Neural cell (in vitro differentiated cells): ENCODE measurements at regions not wholly inside any gene's neighbourhood (a gene's known extent, or its start where the extent isn't known, plus 50 kb on each side); places are given as distances from the start of the nearest gene placed in this dataset.

Experiments
- RAD21 ChIP-seq: fragments of 450-650 bp; conservative IDR thresholded peaks from 2 replicates; pipeline ENCODE4 v1.6.1; 2014; ENCODE audit warnings: antibody characterized with exemption, mild to moderate bottlenecking, moderate library complexity
- SMC3 ChIP-seq: fragments of 450-650 bp; conservative IDR thresholded peaks from 2 replicates; pipeline ENCODE4 v1.6.1; 2014; ENCODE audit warnings: antibody characterized with exemption, mild to moderate bottlenecking, moderate library complexity; ENCODE audit not compliant: poor library complexity
- TF ChIP-seq, protein P1 (sequence below): fragments of 450-650 bp; IDR thresholded peaks from 2 replicates; pipeline ENCODE4 v1.5.1; 2014; ENCODE audit warnings: antibody characterized with exemption, mild to moderate bottlenecking, moderate library complexity; ENCODE audit not compliant: poor library complexity, severe bottlenecking

DNA sequence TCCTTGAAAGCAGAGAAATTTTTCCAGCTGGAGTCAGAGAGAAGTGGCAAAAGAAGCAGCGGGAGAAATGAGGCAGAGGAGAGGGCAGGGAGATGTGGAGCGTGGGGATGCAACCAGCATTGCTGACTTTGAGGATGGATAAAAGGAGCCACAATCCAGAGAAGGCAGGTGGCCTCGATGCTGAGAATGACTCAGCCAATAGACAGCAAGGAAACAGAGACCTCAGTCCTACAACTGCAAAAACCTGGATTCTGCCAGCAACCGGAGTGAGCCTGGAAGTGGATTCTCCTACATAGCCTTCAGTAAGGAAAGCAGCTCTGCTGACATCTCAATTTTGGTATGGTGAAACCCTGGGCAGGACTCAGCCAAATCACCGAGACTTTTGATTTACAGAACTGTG, 128.9 kb upstream of the ATP1B1 start:
- TF ChIP-seq SMC3 (no peak), RAD21 (no peak)
- TF ChIP-seq, protein P1, sequence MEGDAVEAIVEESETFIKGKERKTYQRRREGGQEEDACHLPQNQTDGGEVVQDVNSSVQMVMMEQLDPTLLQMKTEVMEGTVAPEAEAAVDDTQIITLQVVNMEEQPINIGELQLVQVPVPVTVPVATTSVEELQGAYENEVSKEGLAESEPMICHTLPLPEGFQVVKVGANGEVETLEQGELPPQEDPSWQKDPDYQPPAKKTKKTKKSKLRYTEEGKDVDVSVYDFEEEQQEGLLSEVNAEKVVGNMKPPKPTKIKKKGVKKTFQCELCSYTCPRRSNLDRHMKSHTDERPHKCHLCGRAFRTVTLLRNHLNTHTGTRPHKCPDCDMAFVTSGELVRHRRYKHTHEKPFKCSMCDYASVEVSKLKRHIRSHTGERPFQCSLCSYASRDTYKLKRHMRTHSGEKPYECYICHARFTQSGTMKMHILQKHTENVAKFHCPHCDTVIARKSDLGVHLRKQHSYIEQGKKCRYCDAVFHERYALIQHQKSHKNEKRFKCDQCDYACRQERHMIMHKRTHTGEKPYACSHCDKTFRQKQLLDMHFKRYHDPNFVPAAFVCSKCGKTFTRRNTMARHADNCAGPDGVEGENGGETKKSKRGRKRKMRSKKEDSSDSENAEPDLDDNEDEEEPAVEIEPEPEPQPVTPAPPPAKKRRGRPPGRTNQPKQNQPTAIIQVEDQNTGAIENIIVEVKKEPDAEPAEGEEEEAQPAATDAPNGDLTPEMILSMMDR = no peak
